Fibroblast of pulmonary artery (primary cell): ENCODE measurements at regions not wholly inside any gene's neighbourhood (a gene's known extent, or its start where the extent isn't known, plus 50 kb on each side); places are given as distances from the start of the nearest gene placed in this dataset.
"Not testable (repeated sequence)": the region's sequence is repeated elsewhere in the genome, so short reads cannot be mapped to it uniquely, and the experiment has no call there.

Experiments
- DNase-seq: peaks from one replicate; pipeline ENCODE4 v3.0.0-alpha.2; 2010; ENCODE audit warnings: low read depth
- H3K4me3 ChIP-seq: replicated peaks from 2 replicates; pipeline ENCODE4 v1.5.1; 2011; ENCODE audit warnings: low read depth, mild to moderate bottlenecking, control low read depth, low read length, moderate library complexity
- TF ChIP-seq, protein P1 (sequence below): IDR thresholded peaks from 2 replicates; pipeline ENCODE4 v1.5.1; 2011; ENCODE audit warnings: mild to moderate bottlenecking, control low read depth, low read length, inconsistent platforms; ENCODE audit errors: missing control alignments

DNA sequence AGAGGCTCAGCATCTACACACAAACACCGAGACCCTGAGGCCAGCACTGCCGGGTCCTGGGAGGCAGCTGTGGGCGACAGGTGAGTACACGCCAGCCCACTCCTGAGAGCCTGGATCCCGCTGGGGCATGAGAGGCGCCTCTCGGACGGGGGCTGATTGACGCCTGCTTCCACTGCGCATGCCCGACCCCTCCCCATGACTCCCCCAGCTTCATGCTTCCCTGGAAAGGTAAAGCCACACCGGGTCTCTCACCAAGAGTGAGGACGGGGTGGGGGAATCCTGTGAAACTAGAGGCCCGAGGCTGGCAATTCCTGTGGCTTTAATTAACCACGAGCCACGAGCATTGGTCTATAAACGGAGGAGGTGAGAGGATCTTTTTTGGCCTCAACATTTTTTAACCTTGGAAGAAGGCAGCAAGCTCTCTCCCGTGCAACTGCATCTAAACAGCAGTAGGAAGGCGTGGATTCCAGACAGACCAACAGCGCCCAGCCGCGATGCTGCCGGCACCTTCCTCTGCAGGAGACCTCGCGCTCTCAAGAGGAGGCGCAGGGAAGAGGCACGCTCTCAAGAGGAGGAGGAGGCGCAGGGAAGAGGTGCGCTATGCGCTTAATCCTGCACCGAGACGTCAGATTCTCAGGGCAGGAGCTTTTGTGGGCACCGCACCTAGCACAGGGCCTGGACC lies 71.8 kb upstream of the METRNL start:
- TF ChIP-seq, protein P1, sequence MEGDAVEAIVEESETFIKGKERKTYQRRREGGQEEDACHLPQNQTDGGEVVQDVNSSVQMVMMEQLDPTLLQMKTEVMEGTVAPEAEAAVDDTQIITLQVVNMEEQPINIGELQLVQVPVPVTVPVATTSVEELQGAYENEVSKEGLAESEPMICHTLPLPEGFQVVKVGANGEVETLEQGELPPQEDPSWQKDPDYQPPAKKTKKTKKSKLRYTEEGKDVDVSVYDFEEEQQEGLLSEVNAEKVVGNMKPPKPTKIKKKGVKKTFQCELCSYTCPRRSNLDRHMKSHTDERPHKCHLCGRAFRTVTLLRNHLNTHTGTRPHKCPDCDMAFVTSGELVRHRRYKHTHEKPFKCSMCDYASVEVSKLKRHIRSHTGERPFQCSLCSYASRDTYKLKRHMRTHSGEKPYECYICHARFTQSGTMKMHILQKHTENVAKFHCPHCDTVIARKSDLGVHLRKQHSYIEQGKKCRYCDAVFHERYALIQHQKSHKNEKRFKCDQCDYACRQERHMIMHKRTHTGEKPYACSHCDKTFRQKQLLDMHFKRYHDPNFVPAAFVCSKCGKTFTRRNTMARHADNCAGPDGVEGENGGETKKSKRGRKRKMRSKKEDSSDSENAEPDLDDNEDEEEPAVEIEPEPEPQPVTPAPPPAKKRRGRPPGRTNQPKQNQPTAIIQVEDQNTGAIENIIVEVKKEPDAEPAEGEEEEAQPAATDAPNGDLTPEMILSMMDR: no peak
- no peak for DNase-seq
- H3K4me3 ChIP-seq: no peak overlapping the region

DNA sequence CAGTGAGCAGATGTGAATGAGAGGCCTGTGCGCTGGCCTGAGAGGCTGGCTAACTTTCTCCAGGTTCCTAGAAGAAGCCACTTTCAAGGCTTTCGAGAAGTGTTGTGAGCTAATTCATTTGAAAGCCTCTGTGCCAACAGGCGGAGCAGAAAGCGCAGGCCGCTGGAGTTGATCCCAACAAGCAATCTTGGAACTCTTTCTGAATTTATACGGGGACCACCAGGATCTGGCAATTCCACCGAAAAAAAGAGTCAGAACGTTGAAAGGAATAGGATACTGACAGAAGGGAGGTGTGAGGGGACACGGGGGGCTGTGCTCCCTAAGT lies 71.3 kb upstream of the METRNL start:
- TF ChIP-seq, protein P1: no peak
- DNase-seq: no peak
- H3K4me3 ChIP-seq: no peak overlapping the region

DNA sequence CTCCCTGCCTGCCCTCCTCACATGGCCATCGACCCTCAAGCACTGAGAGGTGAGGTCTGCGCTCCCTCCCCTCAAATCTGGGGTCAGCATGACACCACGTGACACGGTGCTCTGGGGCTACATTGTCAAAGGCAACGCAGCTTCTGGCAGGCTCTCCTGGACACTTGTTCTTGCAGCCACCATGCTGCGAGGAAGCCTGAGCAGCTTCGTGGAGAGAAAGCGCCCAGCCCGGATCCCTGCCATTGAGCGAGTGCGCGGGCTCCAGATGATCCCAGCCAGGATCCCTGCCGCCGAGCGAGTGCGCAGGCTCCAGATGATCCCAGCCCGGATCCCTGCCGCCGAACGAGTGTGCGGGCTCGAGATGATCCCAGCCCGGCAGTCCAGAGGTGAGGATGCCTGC lies 70.9 kb upstream of the METRNL start:
- DNase-seq: no peak
- TF ChIP-seq, protein P1: no peak
- H3K4me3 ChIP-seq: no peak overlapping the region

DNA sequence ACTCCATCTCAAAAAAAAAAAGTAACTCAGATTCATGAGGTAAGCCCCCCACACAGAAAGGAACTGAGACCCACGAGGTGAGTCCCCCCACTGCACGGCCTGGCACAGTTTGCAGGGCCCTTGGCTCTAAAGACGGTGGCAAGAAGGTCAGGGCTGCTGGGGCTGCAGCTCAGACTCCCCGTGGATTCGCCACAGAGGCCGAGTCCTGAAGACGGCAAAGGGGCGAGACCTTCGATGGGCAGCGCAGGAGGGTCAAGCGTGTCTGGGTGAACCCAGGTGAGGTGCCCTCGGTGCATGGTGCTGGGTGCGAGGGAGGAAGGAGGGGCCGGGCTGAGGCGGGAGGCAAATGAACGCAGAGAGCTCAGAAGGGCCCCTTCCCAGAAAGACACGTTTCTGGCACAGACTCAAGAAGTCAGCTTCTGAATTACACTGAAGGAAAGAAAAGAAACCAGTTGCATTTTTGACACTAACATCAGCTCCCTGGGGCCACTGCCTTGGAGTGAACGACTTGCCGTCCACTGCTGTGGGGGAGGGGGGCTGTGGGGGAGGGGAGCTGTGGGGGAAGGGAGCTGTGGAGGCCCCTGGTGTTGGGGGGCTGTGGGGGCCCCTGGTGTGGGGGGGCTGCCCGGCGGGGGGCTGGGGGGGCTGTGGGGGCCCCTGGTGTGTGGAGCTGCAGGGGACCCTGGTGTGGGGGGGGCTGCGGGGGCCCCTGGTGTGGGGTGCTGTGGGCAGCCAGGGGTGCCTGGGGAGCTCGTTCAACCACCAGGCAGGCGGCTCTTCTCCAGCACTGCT lies 69.8 kb upstream of the METRNL start:
- no peak overlapping the region for H3K4me3 ChIP-seq
- no peak for DNase-seq
- TF ChIP-seq, protein P1: no peak

DNA sequence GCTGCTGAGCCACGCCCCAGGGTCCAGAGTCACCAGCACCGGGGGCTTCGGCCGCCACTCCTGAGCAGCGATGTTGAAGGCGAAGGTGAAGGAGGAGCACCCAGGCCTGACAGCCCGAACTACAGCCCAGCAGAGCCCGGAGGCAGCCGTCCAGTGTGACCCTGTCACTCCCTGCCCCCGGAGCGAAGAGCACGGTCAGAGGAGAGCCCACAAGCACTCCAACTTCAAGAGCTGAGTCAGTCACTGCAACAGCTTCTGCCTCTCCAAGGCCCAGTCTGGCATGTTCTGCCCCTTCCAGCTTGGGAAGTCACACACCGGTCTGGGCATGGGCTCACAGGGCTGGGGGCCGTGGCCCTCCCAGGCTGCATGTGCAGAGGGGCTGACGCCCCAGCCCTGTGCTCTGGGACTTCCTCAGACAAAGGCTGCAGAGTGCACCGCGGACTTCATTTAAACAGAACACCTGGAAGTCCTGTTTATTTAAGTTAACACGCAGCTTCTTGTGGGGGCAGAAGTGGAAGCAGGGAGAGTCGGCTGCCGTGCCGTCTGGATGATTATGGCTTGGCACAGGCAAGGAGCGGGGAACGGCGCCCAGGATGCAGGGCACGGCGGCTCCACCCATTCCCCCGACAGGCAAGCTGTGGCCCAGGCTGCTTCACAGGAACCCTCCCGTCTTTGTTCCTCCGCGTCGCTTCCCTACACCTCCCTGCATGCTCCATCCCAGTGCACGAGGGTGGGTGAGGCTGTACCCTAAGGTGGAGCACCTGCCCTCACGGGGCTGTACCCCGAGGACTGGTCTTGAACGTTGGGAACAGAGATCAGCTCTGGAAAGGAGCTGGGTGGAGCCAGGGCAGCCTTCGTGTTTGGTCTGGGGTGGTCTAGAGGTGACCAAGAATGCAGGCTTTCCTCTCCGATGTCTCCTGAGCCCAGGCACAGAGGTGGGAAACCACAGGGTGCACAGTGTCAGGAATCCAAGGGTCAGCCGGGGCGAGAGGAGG lies 68.9 kb upstream of the METRNL start:
- TF ChIP-seq, protein P1: no peak
- DNase-seq: no peak
- no peak overlapping the region for H3K4me3 ChIP-seq

DNA sequence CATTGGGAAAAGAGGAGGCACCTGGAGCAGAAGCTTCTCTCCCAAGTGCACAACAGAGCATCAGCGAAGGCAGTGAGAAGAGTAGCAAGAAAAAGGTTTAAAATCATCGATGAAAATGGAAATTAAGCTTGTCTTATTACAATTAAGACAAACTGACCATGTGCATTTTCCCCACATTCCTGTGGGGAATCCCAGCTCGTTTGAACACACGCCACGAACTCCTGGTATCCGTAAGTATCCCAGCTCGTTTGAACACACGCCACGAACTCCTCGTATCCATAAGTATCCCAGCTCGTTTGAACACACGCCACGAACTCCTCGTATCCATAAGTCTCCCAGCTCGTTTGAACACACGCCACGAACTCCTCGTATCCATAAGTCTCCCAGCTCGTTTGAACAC lies 67.7 kb upstream of the METRNL start:
- not testable (repeated sequence) for H3K4me3 ChIP-seq, DNase-seq

DNA sequence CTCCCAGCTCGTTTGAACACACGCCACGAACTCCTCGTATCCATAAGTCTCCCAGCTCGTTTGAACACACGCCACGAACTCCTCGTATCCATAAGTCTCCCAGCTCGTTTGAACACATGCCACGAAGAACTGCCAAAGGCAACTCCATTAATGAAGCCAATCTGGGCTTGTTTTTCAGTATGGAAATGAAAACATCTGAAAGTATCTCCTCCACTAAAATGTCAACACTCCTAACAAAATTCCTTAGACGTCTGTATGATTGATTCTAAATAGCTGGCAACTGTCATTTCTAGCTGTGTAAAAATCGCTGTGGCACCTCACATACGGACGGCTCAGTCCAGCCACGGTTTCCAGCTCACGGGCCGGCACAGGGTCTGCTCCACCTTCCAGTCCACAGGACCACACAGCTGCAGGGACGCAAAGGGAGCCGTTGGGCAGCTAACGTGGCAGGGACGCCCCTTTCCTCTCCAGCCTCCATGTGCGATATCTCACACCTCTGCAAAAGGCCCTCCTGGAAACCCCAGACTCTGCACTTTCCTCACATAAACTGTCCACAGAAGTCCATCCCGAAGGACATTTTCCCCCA lies 67.1 kb upstream of the METRNL start:
- no peak for DNase-seq
- TF ChIP-seq, protein P1: no peak
- no peak overlapping the region for H3K4me3 ChIP-seq
